Neural cell (in vitro differentiated cells): ENCODE measurements at regions not wholly inside any gene's neighbourhood (a gene's known extent, or its start where the extent isn't known, plus 50 kb on each side); places are given as distances from the start of the nearest gene placed in this dataset.

Experiments
- H2AFZ ChIP-seq: fragments of 200-600, 300-800 bp; sonication (generic), shearing (Covaris generic); 2 replicates; pipeline ENCODE4 v1.6.0; 2014; ENCODE audit warnings: low read depth, mild to moderate bottlenecking, antibody characterized with exemption, low read length, moderate library complexity
- H3F3A ChIP-seq: fragments of 200-600 bp; shearing (Covaris generic); 2 replicates; pipeline ENCODE4 v1.6.1; 2016; ENCODE audit warnings: mild to moderate bottlenecking, moderate library complexity, mixed read lengths, antibody characterized with exemption, low read length; ENCODE audit not compliant: insufficient read depth, poor library complexity, severe bottlenecking
- H3K27ac ChIP-seq: fragments of 200-600, 300-800 bp; sonication (generic), shearing (Covaris generic); 2 replicates; pipeline ENCODE4 v1.5.1; 2014; ENCODE audit warnings: mild to moderate bottlenecking, low read length, moderate library complexity
- H3K27me3 ChIP-seq: fragments of 300-800, 200-600 bp; sonication (generic), shearing (Covaris generic); 2 replicates; pipeline ENCODE4 v1.6.0; 2014; ENCODE audit warnings: mild to moderate bottlenecking, low read depth, low read length, moderate library complexity; ENCODE audit not compliant: insufficient read depth
- H3K36me3 ChIP-seq: fragments of 300-800, 200-600 bp; sonication (generic), shearing (Covaris generic); 2 replicates; pipeline ENCODE4 v1.5.1; 2014; ENCODE audit warnings: mild to moderate bottlenecking, antibody characterized with exemption, low read length, moderate library complexity; ENCODE audit not compliant: insufficient read depth
- H3K4me2 ChIP-seq: fragments of 300-800, 200-600 bp; sonication (generic), shearing (Covaris generic); 2 replicates; pipeline ENCODE4 v1.6.0; 2014; ENCODE audit warnings: mild to moderate bottlenecking, low read length
- H3K4me3 ChIP-seq: fragments of 300-800, 200-600 bp; sonication (generic), shearing (Covaris generic); 2 replicates; pipeline ENCODE4 v1.5.1; 2014; ENCODE audit warnings: mild to moderate bottlenecking, low read length, moderate library complexity
- H3K79me2 ChIP-seq: fragments of 200-600 bp; shearing (Covaris generic); replicated peaks from 2 replicates; pipeline ENCODE4 v1.6.0; 2014; ENCODE audit warnings: mild to moderate bottlenecking, low read length, moderate library complexity; ENCODE audit not compliant: insufficient read depth
- H3K9ac ChIP-seq: fragments of 300-800, 200-600 bp; sonication (generic), shearing (Covaris generic); 2 replicates; pipeline ENCODE4 v1.6.1; 2016; ENCODE audit warnings: mild to moderate bottlenecking, low read length, mixed read lengths
- H3K9me2 ChIP-seq: fragments of 200-600 bp; shearing (Covaris generic); 2 replicates; pipeline ENCODE4 v1.6.1; 2016; ENCODE audit warnings: mild to moderate bottlenecking, low read length, mixed read lengths; ENCODE audit not compliant: insufficient read depth
- H3K9me3 ChIP-seq: fragments of 200-600, 300-800 bp; sonication (generic), shearing (Covaris generic); 2 replicates; pipeline ENCODE4 v1.6.1; 2016; ENCODE audit warnings: mild to moderate bottlenecking, mixed run types, low read length, moderate library complexity, mixed read lengths
- H4K20me1 ChIP-seq: fragments of 200-600 bp; shearing (Covaris generic); 2 replicates; pipeline ENCODE4 v1.6.1; 2016; ENCODE audit warnings: mild to moderate bottlenecking, mixed run types; ENCODE audit not compliant: insufficient read depth
- EP300 ChIP-seq: fragments of 450-650 bp; conservative IDR thresholded peaks from 2 replicates; pipeline ENCODE4 v1.6.1; 2014; ENCODE audit warnings: antibody characterized with exemption, mild to moderate bottlenecking, moderate library complexity; ENCODE audit not compliant: poor library complexity, severe bottlenecking
- EZH2 ChIP-seq: fragments of 200-600, 300-800 bp; shearing (Covaris generic), sonication (generic); IDR thresholded peaks from 2 replicates; pipeline ENCODE4 v1.6.1; 2014; ENCODE audit warnings: antibody characterized with exemption, low read length, borderline replicate concordance, mild to moderate bottlenecking; ENCODE audit not compliant: insufficient read depth, poor library complexity, severe bottlenecking
- MXI1 ChIP-seq: fragments of 450-650 bp; conservative IDR thresholded peaks from 2 replicates; pipeline ENCODE4 v1.6.1; 2014; ENCODE audit warnings: antibody characterized with exemption, mild to moderate bottlenecking; ENCODE audit not compliant: poor library complexity, severe bottlenecking
- POLR2AphosphoS5 ChIP-seq: IDR thresholded peaks from 2 replicates; pipeline ENCODE4 v1.6.1; 2012
- RAD21 ChIP-seq: fragments of 450-650 bp; conservative IDR thresholded peaks from 2 replicates; pipeline ENCODE4 v1.6.1; 2014; ENCODE audit warnings: antibody characterized with exemption, mild to moderate bottlenecking, moderate library complexity
- SMC3 ChIP-seq: fragments of 450-650 bp; conservative IDR thresholded peaks from 2 replicates; pipeline ENCODE4 v1.6.1; 2014; ENCODE audit warnings: antibody characterized with exemption, mild to moderate bottlenecking, moderate library complexity; ENCODE audit not compliant: poor library complexity
- TAF1 ChIP-seq: IDR thresholded peaks from 2 replicates; pipeline ENCODE4 v1.6.1; 2012; ENCODE audit warnings: low read depth
- TF ChIP-seq, protein P1 (sequence below): fragments of 450-650 bp; IDR thresholded peaks from 2 replicates; pipeline ENCODE4 v1.5.1; 2014; ENCODE audit warnings: antibody characterized with exemption, mild to moderate bottlenecking, moderate library complexity; ENCODE audit not compliant: poor library complexity, severe bottlenecking
- TF ChIP-seq, protein P2 (sequence below): IDR thresholded peaks from 2 replicates; pipeline ENCODE4 v1.6.1; 2012; ENCODE audit warnings: borderline replicate concordance

DNA sequence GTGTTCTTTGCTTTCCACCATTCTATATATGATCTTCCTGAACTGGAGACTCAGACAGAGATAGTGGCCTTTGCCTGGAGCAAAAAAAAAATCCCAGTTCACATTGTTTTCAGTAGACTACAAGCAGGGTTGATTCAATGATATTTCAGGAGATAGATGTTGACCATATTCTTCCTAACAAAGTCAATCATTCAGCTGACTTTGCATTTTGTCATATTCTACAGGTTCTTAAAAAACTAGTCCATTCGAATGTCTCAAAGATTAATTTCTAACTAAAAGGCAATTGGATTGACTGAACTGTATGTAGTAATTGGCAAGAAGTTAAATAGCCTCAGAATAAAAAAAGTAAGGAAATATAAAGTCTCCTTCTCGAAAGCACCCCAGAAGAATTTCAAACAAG lies 479.5 kb downstream of the NKX6-1 start:
- Histone ChIP-seq H3K9me3 (no peaks in the 10 kb centered on the region), H3K79me2 (no peaks in the 10 kb centered on the region), H3K36me3 (no peaks in the 10 kb centered on the region), H3K9ac (no peak overlapping the region), H3K4me3 (no peak overlapping the region), H3F3A (no peaks in the 10 kb centered on the region), H4K20me1 (no peaks in the 10 kb centered on the region), H3K27ac (no peak overlapping the region), H3K4me2 (no peak overlapping the region), H3K9me2 (no peaks in the 10 kb centered on the region), H2AFZ (no peak overlapping the region), H3K27me3 (no peaks in the 10 kb centered on the region)
- TF ChIP-seq EZH2: no peak
- no peak for TF ChIP-seq RAD21
- no peak for TF ChIP-seq MXI1
- TF ChIP-seq, protein P1, sequence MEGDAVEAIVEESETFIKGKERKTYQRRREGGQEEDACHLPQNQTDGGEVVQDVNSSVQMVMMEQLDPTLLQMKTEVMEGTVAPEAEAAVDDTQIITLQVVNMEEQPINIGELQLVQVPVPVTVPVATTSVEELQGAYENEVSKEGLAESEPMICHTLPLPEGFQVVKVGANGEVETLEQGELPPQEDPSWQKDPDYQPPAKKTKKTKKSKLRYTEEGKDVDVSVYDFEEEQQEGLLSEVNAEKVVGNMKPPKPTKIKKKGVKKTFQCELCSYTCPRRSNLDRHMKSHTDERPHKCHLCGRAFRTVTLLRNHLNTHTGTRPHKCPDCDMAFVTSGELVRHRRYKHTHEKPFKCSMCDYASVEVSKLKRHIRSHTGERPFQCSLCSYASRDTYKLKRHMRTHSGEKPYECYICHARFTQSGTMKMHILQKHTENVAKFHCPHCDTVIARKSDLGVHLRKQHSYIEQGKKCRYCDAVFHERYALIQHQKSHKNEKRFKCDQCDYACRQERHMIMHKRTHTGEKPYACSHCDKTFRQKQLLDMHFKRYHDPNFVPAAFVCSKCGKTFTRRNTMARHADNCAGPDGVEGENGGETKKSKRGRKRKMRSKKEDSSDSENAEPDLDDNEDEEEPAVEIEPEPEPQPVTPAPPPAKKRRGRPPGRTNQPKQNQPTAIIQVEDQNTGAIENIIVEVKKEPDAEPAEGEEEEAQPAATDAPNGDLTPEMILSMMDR: no peak
- TF ChIP-seq SMC3: no peak
- TF ChIP-seq EP300: no peak
- no peak for TF ChIP-seq TAF1

DNA sequence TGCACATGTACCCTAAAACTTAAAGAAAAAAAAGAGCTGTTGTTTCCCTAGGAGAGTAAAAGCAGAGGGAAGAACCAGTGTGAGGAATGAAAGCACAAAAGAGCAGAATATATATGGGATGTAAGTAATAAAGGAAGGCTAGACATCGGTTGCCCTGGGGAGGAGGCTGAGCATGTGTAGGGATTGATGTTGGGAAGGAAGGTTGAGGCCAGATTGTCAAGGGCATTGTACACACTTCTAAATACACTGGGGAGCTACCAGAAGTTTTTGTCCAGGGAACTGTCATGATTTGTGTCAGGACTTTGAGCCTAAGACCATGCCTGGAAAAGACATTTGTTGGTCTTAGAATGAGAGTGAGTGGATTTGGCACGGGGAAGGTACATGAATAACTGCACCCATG lies 467.1 kb downstream of the GPAT3 start:
- TF ChIP-seq MXI1 (no peak), POLR2AphosphoS5 (no peak), SMC3 (no peak), EP300 (no peak), EZH2 (no peak), TAF1 (no peak), RAD21 (no peak)
- TF ChIP-seq, protein P2, sequence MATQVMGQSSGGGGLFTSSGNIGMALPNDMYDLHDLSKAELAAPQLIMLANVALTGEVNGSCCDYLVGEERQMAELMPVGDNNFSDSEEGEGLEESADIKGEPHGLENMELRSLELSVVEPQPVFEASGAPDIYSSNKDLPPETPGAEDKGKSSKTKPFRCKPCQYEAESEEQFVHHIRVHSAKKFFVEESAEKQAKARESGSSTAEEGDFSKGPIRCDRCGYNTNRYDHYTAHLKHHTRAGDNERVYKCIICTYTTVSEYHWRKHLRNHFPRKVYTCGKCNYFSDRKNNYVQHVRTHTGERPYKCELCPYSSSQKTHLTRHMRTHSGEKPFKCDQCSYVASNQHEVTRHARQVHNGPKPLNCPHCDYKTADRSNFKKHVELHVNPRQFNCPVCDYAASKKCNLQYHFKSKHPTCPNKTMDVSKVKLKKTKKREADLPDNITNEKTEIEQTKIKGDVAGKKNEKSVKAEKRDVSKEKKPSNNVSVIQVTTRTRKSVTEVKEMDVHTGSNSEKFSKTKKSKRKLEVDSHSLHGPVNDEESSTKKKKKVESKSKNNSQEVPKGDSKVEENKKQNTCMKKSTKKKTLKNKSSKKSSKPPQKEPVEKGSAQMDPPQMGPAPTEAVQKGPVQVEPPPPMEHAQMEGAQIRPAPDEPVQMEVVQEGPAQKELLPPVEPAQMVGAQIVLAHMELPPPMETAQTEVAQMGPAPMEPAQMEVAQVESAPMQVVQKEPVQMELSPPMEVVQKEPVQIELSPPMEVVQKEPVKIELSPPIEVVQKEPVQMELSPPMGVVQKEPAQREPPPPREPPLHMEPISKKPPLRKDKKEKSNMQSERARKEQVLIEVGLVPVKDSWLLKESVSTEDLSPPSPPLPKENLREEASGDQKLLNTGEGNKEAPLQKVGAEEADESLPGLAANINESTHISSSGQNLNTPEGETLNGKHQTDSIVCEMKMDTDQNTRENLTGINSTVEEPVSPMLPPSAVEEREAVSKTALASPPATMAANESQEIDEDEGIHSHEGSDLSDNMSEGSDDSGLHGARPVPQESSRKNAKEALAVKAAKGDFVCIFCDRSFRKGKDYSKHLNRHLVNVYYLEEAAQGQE: no peak
- TF ChIP-seq, protein P1: no peak
- Histone ChIP-seq H2AFZ (no peak overlapping the region), H3K9me2 (no peaks in the 10 kb centered on the region), H3K9ac (no peak overlapping the region), H4K20me1 (no peaks in the 10 kb centered on the region), H3K9me3 (no peaks in the 10 kb centered on the region), H3K4me2 (no peak overlapping the region), H3K27ac (no peak overlapping the region), H3F3A (no peaks in the 10 kb centered on the region), H3K79me2 (no peaks in the 10 kb centered on the region), H3K4me3 (no peak overlapping the region), H3K36me3 (no peaks in the 10 kb centered on the region), H3K27me3 (no peaks in the 10 kb centered on the region)
